GM18873 (cell line): ENCODE measurements at regions not wholly inside any gene's neighbourhood (a gene's known extent, or its start where the extent isn't known, plus 50 kb on each side); places are given as distances from the start of the nearest gene placed in this dataset.
"Not testable (repeated sequence)": the region's sequence is repeated elsewhere in the genome, so short reads cannot be mapped to it uniquely, and the experiment has no call there.

Experiments
- ATAC-seq: cut with Tn5 transposase; IDR thresholded peaks from one replicate; pipeline ENCODE4 v1.9.1; 2021; ENCODE audit warnings: mild to moderate bottlenecking, moderate library complexity, moderate number of reproducible peaks; ENCODE audit not compliant: unreplicated experiment, low FRiP score

DNA sequence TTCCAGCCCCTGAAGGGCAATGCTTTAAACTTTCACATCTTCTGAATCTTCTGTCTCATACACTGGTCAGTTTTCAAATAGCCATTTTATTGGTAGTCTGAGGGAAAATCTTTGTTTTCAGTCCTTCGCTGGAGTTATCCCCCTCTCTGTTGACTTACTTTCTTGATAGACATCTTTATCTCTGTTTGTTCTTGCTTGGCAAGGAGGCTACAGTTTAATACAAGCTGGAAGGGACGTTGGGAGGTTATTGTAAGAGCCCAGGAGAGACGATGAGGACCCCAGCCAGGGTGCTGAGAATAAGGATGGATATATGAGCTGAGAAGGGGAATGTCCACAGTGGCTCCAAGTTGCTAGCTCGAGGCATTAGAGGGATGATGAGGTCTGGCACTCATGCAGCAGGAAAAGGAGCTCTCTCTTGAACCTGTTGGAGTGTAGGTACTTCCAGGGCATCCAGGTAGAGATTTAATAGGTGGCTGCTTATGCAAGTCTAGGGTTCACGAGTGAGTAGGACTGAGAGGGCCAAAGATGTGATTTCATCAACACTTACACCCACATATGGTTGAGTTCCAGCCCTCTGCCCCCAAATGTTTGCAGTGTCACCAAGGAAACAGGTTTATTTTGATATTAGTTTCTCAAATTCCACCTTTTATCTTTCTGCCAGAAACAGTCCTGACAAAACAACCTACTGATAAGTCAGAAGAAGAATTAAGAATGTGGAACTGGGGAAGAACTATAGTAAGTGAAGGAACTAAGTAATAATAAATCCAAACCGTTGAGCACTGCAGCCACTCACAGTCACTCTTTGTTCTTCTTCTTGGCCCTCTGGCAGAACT is 237.3 kb upstream of the PROX1 start:
- no peak for ATAC-seq

DNA sequence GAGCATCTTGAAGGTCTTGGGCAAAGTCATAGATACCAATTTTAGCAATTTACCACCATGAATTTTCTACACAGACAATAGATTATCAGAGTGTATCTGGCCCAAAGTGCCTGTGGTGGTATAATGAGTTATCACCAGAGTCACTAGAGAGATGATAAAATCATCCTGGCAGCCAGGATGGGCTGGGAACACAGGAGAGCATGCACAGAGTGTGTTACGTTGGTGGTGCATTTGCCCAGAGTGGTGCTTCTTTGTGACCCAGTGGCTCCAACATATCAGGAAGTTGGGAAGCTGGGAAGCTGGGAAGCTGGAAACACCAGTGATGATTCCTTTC is 236.7 kb upstream of the PROX1 start:
- no peak for ATAC-seq

DNA sequence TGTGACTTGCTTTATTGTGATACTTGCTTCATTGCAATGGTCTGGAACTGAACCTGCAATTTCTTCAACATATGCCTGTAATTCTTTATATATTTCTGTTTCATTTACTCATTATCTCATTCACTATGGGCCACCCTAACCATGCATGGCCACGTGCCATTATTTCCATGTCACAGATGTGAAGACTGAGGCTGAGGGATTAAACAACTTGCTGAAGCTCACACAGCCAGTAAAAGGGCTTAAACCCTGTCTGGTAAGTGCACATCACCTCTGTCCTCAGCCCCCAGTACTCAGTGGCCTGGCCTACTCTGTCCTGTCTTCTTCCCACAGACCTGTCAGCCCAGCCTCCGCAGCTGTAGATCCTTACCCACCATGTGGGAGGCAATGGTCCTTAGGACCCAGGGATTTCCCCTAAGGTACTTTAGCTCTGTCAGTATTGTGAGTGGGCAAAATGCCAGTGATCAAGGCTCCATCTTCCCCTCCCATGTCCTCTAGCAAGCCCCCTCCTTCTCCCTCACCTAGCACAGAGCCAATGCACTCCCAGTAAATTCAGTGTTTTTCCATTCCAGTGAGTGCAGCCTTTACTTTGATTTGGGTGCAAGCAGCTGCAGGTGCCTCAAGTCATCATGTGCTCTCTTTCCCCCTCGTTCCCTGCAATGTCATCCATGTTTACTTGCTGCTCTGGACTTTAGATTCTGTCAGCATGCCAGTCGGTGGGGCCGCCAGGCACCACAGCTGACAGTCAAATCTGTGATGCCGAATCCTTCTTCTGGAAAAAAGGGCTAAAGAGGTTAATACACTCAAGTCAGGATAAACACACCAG is 228.2 kb upstream of the PROX1 start:
- no peak for ATAC-seq

DNA sequence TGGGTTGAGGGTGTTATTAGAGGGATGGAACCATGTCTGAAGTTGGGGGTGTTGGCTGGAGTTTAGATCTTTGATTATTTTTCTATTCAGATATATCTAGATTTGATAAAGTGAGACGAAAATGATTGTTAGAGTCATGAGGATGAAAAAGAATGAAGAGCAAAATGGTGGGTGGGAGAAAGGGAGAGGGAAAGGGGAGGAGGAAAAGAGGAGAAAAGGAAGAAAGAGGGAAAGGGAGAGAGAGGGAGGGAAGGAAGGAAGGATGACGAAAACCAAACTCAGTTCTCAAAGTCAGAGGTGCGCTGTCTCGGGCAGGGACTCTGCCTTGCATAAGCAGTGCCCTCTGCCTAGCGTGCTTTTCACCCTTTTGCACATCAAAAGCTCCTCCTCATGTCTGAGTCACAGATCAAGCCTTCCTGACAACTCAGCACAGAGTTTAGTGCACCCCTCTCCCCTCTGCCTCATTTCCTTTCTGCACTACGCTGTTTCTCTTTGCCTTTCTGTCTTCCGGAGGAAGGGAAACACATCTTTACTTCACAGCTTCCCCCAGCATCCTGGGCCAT is 225.8 kb upstream of the PROX1 start:
- ATAC-seq = no peak

DNA sequence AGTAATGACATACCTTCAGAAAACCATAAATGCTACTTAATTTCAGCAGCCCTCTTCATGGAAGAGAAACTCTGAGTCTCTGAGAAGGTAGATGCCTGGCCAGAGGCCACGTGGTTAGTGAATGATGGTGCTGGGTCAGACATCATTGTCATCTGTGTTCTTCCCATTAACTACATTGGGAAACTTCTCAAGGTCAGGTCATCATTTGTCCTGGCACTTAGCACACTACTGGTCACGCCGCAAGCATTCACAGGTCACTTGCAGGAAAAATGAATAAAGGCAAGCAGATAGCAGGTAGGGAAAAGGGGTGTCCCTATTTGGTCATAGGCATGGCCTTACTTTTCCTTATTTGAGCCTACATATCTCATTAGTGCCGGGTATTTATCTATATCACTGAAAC is 220.1 kb upstream of the PROX1 start:
- ATAC-seq = no peak

DNA sequence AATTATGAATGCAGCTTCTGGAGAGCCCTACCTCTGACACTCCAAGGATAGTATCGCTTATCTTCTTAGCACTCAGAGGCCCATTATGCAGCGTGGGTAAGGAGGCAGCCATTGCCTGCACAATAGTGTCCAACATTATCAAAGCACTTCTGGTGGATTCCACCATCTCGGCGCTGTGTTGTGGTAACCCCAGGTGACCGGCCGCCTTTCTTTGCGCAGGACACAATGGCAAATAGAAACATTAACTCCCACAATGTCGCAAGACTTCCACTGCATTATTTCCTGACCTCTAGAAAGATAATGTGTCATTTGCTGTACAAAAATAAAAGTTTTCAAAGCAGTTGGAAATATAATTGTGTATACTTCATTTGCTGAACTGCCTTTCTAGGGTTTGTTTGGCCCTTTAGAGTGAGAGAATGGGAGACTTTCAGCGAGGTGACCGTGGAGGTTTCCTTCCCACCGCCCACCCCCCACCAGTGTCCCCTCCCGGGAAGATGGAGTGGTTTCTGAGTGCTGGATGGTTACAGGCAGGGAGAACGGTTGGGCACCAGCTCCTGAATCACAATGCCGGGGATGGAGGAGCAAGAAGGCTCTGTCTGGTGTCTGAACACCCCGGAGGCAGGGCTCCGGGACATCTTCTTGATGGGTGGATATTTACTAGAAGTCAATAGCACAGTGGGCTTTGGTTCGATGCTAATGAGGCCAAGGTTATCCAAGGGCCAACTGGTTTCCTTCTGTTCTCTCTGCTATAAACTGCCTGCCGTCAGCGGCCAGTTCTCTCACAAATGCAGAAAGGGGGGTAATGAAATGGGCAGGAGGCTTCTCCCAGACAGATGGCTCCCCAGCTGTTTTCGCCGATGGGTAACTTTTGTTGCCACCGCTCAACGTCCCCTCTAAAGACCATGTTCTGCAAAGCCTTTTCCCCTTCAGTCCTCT is 215.4 kb upstream of the PROX1 start:
- no peak for ATAC-seq

DNA sequence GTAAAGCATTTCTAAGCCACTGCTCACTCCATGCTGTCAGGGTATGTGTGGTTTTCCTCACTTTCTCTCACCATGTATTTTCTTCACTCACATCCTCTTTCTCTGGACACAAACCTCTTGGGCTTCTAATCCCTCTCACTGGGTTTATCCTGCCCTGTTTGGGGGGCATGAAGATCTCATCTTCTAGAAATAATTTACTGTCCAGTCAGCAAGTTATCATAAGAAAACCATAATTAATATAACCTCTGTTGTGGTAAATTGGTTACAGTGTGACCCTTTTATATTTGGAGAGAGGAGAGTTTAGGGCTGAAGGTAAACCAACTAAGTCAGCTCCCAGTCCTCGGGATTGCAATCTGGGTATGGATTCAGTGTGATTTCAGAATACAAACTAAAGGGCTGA is 213.8 kb upstream of the PROX1 start:
- ATAC-seq = no peak

DNA sequence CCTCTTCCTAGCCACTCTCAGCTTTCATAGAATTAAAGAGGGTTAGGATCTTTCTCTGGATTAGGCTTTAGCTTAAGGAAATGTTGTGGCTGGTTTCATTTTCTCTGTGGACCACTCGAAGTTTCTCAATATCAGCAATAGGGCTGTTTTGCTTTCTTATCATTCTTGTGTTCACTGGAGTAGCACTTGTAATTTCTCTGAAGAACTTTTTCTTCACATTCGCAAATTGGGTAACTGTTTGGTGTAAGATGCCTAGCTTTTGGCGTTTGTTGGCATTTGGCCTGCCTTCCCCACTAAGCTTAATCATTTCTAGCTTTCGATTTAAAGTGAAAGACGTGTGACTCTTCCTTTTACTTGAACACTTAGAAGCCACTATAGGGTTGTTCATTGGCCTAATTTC is 210.8 kb upstream of the PROX1 start:
- no peak for ATAC-seq

DNA sequence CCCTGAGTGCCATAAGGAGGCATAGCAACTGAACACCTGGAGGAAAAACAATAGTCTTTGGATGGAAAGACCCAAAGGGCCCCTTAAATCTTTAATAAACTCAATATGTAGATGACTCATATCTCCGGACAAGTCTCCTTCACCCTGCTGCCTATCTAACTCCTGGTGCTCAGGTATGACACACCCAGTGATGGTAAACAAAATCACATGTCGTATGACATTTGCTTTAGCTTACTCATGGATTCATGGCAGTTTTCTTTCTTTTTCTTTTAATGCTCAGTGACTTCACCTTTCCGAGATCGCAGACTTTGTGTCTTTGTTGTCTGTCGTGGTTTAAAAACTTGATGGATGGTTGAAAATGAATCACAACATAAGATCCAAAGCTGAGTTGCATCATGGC is 208.5 kb upstream of the PROX1 start:
- no peak for ATAC-seq

DNA sequence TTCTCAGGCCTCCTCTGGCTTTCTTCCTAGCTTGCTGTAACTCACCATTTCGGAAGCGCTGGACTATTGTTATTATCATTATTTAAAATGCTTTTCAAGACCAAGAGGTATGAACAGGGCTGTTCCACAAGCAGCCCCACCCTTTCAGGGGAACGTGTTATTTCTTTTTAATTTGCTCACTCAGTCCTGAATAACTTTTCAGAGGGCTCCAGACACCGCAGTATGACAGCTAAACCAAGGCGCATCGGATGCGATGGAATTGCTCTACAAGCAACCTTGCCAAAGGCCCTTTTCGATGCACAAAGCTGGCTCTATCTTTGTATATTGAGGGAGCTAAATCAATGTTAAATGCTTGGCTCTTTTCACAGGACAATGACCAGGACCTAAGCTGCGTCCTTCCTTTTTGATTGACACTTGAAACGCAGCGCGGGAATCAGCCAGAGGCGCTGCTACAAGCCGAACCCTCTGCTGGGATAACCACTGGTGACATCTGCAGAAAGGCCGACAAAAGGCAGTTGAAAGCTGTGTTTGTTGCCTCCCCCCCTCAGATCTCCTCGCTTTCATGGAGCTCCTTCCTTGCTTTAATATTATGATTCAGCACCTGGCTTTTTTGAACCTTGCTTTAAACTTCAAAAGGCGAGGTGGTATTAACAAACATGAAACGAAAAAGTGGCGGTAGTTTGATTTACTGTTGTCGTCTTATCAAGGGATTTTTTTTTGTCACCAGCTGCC is 204.7 kb upstream of the PROX1 start:
- no peak for ATAC-seq

DNA sequence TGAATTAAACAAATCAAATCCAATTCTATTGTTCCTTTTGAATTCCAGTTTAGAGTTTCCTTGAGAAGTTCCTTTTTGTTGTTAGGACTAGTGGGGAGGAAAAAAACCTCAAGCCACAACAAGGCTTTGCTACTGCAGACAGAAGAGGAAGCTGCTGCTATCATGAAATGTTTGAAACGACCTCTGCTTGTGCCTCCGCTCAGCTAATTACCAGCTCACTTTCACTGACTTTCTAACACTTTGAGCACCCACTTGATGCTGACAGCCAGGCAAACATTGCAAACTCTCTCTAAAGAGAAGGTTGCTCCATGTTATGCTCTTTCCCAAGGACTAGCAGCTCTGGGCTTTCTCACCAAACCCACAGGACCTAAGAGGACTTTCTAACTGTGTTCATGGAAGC is 203.9 kb upstream of the PROX1 start:
- ATAC-seq = no peak

DNA sequence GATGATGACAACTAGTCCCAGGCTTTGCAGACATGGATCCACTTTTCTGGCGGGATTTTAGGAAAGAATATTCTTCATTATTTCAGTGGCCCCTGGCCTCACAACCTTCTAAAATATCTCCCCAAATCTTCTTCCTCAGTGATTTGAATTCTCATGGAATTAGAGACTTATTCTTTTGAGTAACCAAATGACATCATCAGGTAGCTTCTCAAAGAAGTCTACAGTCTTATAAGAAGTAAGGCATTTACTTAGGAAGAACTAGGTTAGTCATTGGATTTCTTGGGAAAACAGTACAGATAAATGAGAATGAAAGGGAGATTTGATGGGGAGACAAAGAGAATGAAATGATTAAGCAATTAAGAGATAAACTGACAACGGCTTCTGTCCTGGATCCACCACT is 201.1 kb upstream of the PROX1 start:
- no peak for ATAC-seq

DNA sequence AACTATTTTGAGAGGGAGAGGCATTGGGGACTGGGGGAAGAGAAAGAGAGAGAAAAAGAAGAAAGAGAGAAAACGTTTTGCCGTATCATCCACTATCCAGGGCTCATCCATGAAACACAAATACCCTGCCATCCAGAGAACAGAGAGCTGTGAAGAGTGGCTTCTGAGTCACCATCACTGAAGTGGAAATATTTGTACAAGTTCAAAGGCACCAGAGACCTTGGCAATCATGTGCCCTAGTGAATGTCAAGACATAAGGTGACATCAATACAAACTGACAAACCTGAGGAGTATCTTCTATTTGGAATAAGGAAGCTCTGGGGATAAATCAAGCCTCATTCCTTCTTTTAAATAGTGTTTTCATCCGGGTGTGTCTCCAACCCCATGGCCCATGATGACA is 197.2 kb upstream of the PROX1 start:
- ATAC-seq = no peak

DNA sequence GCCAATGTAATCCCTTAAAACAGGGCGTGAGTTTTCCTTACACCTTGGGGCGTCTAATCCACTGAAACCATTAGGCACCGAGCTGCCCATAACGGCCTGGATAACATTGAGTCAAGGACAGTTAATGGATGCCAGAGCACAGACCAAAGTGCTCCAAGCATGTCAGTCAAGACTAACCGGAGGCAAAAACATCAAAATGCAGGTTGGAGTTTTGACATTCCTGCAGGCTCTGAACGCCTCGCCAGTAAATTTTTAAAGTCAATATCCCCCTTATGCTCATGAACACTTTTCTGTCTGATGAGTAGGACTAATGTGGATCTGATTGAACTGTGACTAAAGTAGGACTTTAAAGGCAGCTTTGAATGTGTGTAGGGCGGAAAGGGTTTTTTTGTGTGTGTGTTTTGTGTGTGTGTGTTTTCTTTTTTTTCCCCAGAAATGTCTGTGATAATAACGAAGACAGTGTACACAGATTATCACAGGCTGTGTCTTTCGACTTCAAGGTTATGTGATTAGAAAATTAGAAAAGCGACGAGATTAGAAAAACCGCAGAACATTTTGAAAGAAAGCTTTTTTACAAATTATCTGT is 194.2 kb upstream of the PROX1 start:
- ATAC-seq = no peak

DNA sequence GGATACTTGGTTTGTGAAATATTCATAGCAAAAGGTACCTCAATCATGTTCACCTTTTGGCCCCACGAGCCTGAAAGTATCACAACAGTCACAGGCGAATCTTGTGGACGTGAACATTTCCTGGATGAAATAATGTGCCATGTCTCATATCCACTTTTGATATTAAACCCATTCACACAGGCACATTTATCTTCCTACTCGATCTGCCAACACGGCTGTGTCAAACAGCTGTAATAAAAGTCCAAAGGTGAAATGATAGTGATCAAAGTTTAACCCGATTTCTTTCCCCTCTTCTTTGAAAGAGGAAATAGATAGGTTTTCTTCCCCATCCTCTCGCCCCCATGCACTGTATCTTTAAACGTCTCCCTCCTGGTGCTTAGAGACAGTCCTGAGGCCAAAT is 191.2 kb upstream of the PROX1 start:
- no peak for ATAC-seq

DNA sequence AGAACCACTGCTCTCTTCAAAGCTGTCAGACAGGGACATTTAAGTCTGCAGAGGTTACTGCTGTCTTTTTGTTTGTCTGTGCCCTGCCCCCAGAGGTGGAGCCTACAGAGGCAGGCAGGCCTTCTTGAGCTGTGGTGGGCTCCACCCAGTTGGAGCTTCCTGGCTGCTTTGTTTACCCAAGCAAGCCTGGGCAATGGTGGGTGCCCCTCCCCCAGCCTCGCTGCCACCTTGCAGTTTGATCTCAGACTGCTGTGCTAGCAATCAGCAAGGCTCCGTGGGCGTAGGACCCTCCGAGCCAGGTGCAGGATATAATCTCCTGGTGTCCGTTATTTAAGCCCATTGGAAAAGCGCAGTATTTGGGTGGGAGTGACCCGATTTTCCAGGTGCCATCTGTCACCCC is 179.5 kb upstream of the PROX1 start:
- not testable (repeated sequence) for ATAC-seq

DNA sequence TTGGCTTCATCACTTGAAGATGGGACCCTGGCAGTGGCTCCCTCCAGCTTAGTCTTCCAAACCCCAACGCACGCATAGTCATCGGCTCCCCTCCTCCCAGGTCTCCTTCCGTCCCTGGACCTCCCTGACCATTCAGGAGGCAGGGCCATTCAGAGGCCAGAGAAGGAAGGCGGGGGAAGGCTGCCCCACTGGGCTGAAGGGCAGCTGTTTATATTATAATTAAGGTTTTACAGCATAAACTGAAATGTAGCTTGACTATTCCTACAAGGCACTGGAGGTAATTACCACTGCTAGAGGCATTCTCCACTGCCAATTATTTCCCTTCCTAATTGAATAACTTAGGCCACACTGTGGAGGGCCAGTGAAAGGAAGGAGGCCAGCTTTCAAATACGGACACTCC is 170.6 kb upstream of the PROX1 start:
- ATAC-seq = no peak

DNA sequence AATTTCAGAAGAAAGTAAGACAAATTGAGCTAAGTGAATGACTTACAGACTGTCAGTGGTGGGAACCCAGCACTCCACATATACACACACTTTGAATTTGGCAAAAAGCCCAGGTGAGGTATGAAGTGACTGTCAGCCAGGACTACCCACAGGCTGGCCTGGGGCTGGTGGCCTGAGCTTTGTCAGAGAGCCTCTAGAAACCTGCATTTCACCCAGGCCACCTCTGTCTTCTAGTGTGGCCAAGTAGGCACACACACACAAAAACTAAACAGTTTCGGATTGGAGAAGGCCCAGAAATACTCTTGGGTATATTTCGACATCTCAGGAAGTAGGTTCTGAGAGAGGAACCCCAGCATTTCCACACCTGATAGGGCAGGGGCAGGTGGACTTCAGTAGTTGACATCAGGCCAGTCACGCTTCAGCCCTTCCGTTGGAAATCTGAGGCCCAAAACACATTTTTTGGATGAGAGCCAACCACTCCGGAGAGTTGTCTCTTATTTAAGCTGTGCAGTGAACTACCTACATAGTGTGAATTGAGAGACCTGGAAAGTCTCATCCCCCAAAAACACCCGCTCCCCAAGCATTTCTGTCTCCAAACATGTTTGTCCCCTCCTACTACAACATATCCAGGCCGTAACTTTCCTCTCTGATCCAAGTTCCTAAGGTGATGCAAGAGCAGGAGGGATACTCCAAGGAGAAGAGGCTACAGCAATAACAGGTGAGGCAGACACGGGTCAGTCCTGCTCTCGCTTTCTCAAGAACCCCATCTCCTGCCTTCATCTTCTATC is 167.2 kb upstream of the PROX1 start:
- ATAC-seq = no peak
